HCT116 (cell line): ENCODE measurements at regions not wholly inside any gene's neighbourhood (a gene's known extent, or its start where the extent isn't known, plus 50 kb on each side); places are given as distances from the start of the nearest gene placed in this dataset.
"Not testable (repeated sequence)": the region's sequence is repeated elsewhere in the genome, so short reads cannot be mapped to it uniquely, and the experiment has no call there.

ENCODE experiments used
- ATAC-seq: fragments of 200-7000 bp; cut with Tn5 transposase; 2 replicates; pipeline ENCODE4 v1.9.1; 2020; ENCODE audit warnings: mild to moderate bottlenecking, moderate library complexity
- BruUV-seq: library from RNA; stranded (reverse); fragments of 400-500 nt; replicated peaks from 2 replicates; lab custom pipeline; 2021; lab: Mats Ljungman, UMichigan
- CTCF ChIA-PET: fragments of 300-600 bp; sonication (Branson Sonifier 250); formaldehyde crosslinking; loops from one replicate; lab custom pipeline; 2021; ENCODE audit warnings: antibody characterized with exemption; lab: Charles Lee
- POLR2A ChIA-PET: fragments of 300-600, 350-600 bp; sonication (Branson Sonifier 250); formaldehyde crosslinking; loops from one replicate; lab custom pipeline; 2021; ENCODE audit warnings: antibody characterized with exemption; lab: Charles Lee
- RAD21 ChIA-PET, 2 experiments: fragments of 300-600 bp; sonication (Branson Sonifier 250); formaldehyde crosslinking; loops; one replicate each; lab custom pipeline; 2023; ENCODE audit warnings: low total read pairs in 2 of 2; ENCODE audit not compliant: uncharacterized antibody in 2 of 2, unreplicated experiment in 2 of 2, low non-redundant PET in 1 of 2; lab: Charles Lee
- DNase-seq: peaks from one replicate; pipeline ENCODE4 v3.0.0-alpha.2; 2010; ENCODE audit warnings: low read depth, low spot score
- H2AFZ ChIP-seq: fragments of 200-600 bp; shearing (Covaris generic), sonication (generic); 2 replicates; pipeline ENCODE4 v1.6.1; 2017; ENCODE audit warnings: low read depth, mixed run types, mixed read lengths, antibody characterized with exemption, low read length; ENCODE audit not compliant: poor library complexity, severe bottlenecking
- H3K27ac ChIP-seq: 2 replicates; pipeline ENCODE4 v1.5.1; 2012; ENCODE audit warnings: low read depth, low read length
- H3K27me3 ChIP-seq: fragments of 200-600 bp; sonication (generic); 2 replicates; pipeline ENCODE4 v1.6.1; 2016; ENCODE audit warnings: mixed run types, low read length, mixed read lengths; ENCODE audit not compliant: insufficient read depth
- H3K36me3 ChIP-seq, 2 experiments: fragments of 200-500 bp in 1 of 2; fragments of 200-600 bp in 1 of 2; sonication (Bioruptor generic) in 1 of 2; sonication (generic) in 1 of 2; 2 replicates each; pipeline versions ENCODE4 v1.5.1 to v1.6.1; 2014 to 2016; ENCODE audit warnings: low read length in 2 of 2, inconsistent platforms in 1 of 2, mixed read lengths in 1 of 2, mixed run types in 1 of 2; ENCODE audit not compliant: insufficient read depth in 2 of 2, control insufficient read depth in 1 of 2
- H3K4me1 ChIP-seq, 2 experiments: fragments of 200-600 bp in 1 of 2; sonication (generic) in 1 of 2; 2 replicates each; pipeline versions ENCODE4 v1.5.1 to v1.6.1; 2012 to 2017; ENCODE audit warnings: low read length in 2 of 2, inconsistent platforms in 1 of 2, mild to moderate bottlenecking in 1 of 2, mixed read lengths in 1 of 2, mixed run types in 1 of 2, moderate library complexity in 1 of 2; ENCODE audit not compliant: insufficient read depth in 2 of 2, control insufficient read depth in 1 of 2
- H3K4me2 ChIP-seq: fragments of 200-600 bp; sonication (generic); 2 replicates; pipeline ENCODE4 v1.6.1; 2017; ENCODE audit warnings: mixed run types, low read length, mixed read lengths
- H3K4me3 ChIP-seq, 2 experiments: fragments of 200-600 bp in 1 of 2; sonication (generic) in 1 of 2; replicated peaks in 1 of 2; 2 replicates each; pipeline ENCODE4 v1.5.1; 2011 to 2016; ENCODE audit warnings: low read length in 2 of 2, control low read depth in 1 of 2, low read depth in 1 of 2, mild to moderate bottlenecking in 1 of 2, mixed read lengths in 1 of 2, mixed run types in 1 of 2
- H3K79me2 ChIP-seq: fragments of 200-600 bp; sonication (generic); 2 replicates; pipeline ENCODE4 v1.6.1; 2017; ENCODE audit warnings: mild to moderate bottlenecking, mixed run types, low read length, moderate library complexity, mixed read lengths; ENCODE audit not compliant: insufficient read depth
- H3K9ac ChIP-seq: fragments of 200-600 bp; sonication (generic); 2 replicates; pipeline ENCODE4 v1.6.1; 2016; ENCODE audit warnings: low read length, mixed read lengths
- H3K9me2 ChIP-seq: fragments of 200-600 bp; sonication (generic), shearing (Covaris generic); 2 replicates; pipeline ENCODE4 v1.6.1; 2017; ENCODE audit warnings: mixed run types, mild to moderate bottlenecking, moderate library complexity; ENCODE audit not compliant: insufficient read depth
- H3K9me3 ChIP-seq, 2 experiments: fragments of 200-500 bp in 1 of 2; fragments of 200-600 bp in 1 of 2; sonication (Bioruptor generic) in 1 of 2; sonication (generic) in 1 of 2; 2 replicates each; pipeline ENCODE4 v1.6.1; 2014 to 2017; ENCODE audit warnings: low read length in 2 of 2, mixed read lengths in 2 of 2, inconsistent platforms in 1 of 2, low read depth in 1 of 2, mild to moderate bottlenecking in 1 of 2, mixed run types in 1 of 2, moderate library complexity in 1 of 2; ENCODE audit not compliant: control insufficient read depth in 1 of 2, insufficient read depth in 1 of 2
- H4K20me1 ChIP-seq: fragments of 200-600 bp; sonication (generic), shearing (Covaris generic); 2 replicates; pipeline ENCODE4 v1.6.1; 2017; ENCODE audit warnings: mixed run types, mild to moderate bottlenecking, moderate library complexity; ENCODE audit not compliant: insufficient read depth
- MAX ChIP-seq: IDR thresholded peaks from 2 replicates; pipeline ENCODE4 v1.6.1; 2012
- POLR2AphosphoS5 ChIP-seq: IDR thresholded peaks from 2 replicates; pipeline ENCODE4 v1.6.1; 2011; ENCODE audit warnings: mild to moderate bottlenecking, low read depth, low read length, moderate library complexity
- SRF ChIP-seq: IDR thresholded peaks from 2 replicates; pipeline ENCODE4 v1.6.1; 2012; ENCODE audit warnings: low read depth
- intact Hi-C: fragments of 100-400 bp; cut with micrococcal nuclease; formaldehyde crosslinking; loops from 2 replicates; pipeline ENCODE4 v1.10.0; 2022
- TF ChIP-seq, protein P1 (sequence below): IDR thresholded peaks from 2 replicates; pipeline ENCODE4 v1.6.1; 2012; ENCODE audit warnings: low read depth

- no peak for TF ChIP-seq SRF
- TF ChIP-seq MAX = no peak
- TF ChIP-seq, protein P1, sequence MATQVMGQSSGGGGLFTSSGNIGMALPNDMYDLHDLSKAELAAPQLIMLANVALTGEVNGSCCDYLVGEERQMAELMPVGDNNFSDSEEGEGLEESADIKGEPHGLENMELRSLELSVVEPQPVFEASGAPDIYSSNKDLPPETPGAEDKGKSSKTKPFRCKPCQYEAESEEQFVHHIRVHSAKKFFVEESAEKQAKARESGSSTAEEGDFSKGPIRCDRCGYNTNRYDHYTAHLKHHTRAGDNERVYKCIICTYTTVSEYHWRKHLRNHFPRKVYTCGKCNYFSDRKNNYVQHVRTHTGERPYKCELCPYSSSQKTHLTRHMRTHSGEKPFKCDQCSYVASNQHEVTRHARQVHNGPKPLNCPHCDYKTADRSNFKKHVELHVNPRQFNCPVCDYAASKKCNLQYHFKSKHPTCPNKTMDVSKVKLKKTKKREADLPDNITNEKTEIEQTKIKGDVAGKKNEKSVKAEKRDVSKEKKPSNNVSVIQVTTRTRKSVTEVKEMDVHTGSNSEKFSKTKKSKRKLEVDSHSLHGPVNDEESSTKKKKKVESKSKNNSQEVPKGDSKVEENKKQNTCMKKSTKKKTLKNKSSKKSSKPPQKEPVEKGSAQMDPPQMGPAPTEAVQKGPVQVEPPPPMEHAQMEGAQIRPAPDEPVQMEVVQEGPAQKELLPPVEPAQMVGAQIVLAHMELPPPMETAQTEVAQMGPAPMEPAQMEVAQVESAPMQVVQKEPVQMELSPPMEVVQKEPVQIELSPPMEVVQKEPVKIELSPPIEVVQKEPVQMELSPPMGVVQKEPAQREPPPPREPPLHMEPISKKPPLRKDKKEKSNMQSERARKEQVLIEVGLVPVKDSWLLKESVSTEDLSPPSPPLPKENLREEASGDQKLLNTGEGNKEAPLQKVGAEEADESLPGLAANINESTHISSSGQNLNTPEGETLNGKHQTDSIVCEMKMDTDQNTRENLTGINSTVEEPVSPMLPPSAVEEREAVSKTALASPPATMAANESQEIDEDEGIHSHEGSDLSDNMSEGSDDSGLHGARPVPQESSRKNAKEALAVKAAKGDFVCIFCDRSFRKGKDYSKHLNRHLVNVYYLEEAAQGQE = no peak
Observed at GRCh38 chr13:60244381-60244780, 80.7 kb upstream of the DIAPH3 start (continued).

DNA sequence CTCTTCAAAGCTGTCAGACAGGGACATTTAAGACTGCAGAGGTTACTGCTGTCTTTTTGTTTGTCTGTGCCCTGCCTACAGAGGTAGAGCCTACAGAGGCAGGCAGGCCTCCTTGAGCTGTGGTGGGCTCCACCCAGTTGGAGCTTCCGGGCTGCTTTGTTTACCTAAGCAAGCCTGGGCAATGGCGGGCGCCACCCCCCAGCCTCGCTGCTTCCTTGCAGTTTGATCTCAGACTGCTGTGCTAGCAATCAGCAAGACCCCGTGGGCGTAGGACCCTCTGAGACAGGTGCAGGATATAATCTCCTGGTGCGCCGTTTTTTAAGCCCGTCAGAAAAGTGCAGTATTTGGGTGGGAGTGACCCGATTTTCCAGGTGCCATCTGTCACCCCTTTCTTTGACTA is 87.7 kb upstream of the DIAPH3 start:
- H3K27me3 ChIP-seq, H3K79me2 ChIP-seq, H4K20me1 ChIP-seq, H3K4me3 ChIP-seq, intact Hi-C loops, H3K36me3 ChIP-seq, H2AFZ ChIP-seq, POLR2A ChIA-PET, ATAC-seq, CTCF ChIA-PET, H3K27ac ChIP-seq, H3K4me2 ChIP-seq, BruUV-seq, RAD21 ChIA-PET, H3K4me1 ChIP-seq, H3K9me2 ChIP-seq, DNase-seq, H3K9ac ChIP-seq, H3K9me3 ChIP-seq: not testable (repeated sequence)

DNA sequence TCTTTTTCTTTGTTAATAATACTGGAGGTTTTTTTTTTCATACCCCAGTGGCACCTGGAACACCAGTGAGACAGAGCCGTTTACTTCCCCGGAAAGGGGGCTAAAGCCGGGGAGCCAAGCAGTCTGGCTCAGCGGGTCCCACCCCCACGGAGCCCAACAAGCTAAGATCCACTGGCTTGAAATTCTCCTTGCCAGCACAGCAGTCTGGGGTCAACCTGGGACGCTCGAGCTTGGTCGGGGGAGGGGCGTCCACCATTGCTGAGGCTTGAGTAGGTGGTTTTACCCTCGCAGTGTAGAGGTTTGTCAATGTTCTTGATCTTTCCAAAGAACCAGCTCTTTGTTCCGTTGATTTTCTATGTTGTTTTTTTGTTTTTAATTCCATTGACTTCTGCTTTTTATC is 94.6 kb upstream of the DIAPH3 start:
- H3K9me2 ChIP-seq = no peaks in the 10 kb centered on the region
- ChIA-PET CTCF (no interaction called here), RAD21 (no interaction called here), POLR2A (interaction anchor here (0.7 kb wide), 1 partner anchor 380 kb away, joined by 3 read pairs; no protein-coding TSS in a partner anchor)
- DNase-seq = no peak
- H3K27ac ChIP-seq = no peak overlapping the region
- no peak for TF ChIP-seq POLR2AphosphoS5
- H4K20me1 ChIP-seq = no peaks in the 10 kb centered on the region
- H2AFZ ChIP-seq = no peak overlapping the region
- H3K4me2 ChIP-seq = no peak overlapping the region
- intact Hi-C loops = no loop called here
- BruUV-seq = no TSS peak
- no peak for ATAC-seq
- no peaks in the 10 kb centered on the region for H3K27me3 ChIP-seq
- H3K9ac ChIP-seq = no peak overlapping the region
- no peak overlapping the region for H3K4me3 ChIP-seq
- no peaks in the 10 kb centered on the region for H3K4me1 ChIP-seq
- H3K79me2 ChIP-seq = no peaks in the 10 kb centered on the region
- no peaks in the 10 kb centered on the region for H3K36me3 ChIP-seq
- H3K9me3 ChIP-seq = no peaks in the 10 kb centered on the region
